Smooth muscle cell (in vitro differentiated cells): ENCODE measurements at regions not wholly inside any gene's neighbourhood (a gene's known extent, or its start where the extent isn't known, plus 50 kb on each side); places are given as distances from the start of the nearest gene placed in this dataset.

Experiments
- DNase-seq: peaks from one replicate; lab custom pipeline; 2025; ENCODE audit not compliant: unreplicated experiment; lab: John Stamatoyannopoulos, UW
- H2AFZ ChIP-seq: fragments of 200-600 bp; sonication (generic); 2 replicates; pipeline ENCODE4 v1.6.0; 2016; ENCODE audit warnings: antibody characterized with exemption, low read depth, mild to moderate bottlenecking
- H3F3A ChIP-seq: fragments of 200-600 bp; sonication (generic); 2 replicates; pipeline ENCODE4 v1.6.0; 2017; ENCODE audit warnings: antibody characterized with exemption, low read depth
- H3K27ac ChIP-seq: fragments of 200-600 bp; sonication (generic); 2 replicates; pipeline ENCODE4 v1.5.1; 2016; ENCODE audit warnings: low read depth, mild to moderate bottlenecking
- H3K27me3 ChIP-seq: fragments of 200-600 bp; sonication (generic); 2 replicates; pipeline ENCODE4 v1.6.1; 2016; ENCODE audit warnings: low read depth, mild to moderate bottlenecking
- H3K36me3 ChIP-seq: fragments of 200-600 bp; sonication (generic); 2 replicates; pipeline ENCODE4 v1.5.1; 2016; ENCODE audit warnings: low read depth
- H3K4me1 ChIP-seq: fragments of 200-600 bp; sonication (generic); 2 replicates; pipeline ENCODE4 v1.5.1; 2016; ENCODE audit warnings: low read depth
- H3K4me2 ChIP-seq: fragments of 200-600 bp; sonication (generic); 2 replicates; pipeline ENCODE4 v1.6.0; 2016; ENCODE audit warnings: mild to moderate bottlenecking
- H3K4me3 ChIP-seq: fragments of 200-600 bp; sonication (generic); 2 replicates; pipeline ENCODE4 v1.5.1; 2016; ENCODE audit warnings: mild to moderate bottlenecking
- H3K79me2 ChIP-seq: fragments of 200-600 bp; sonication (generic); 2 replicates; pipeline ENCODE4 v1.6.0; 2016; ENCODE audit warnings: low read depth, mild to moderate bottlenecking
- H3K9ac ChIP-seq: fragments of 200-600 bp; sonication (generic); 2 replicates; pipeline ENCODE4 v1.6.0; 2016; ENCODE audit warnings: low read depth
- H3K9me3 ChIP-seq: fragments of 200-600 bp; sonication (generic); replicated peaks from 2 replicates; pipeline ENCODE4 v1.5.1; 2016; ENCODE audit warnings: low read depth
- H4K20me1 ChIP-seq: fragments of 200-600 bp; sonication (generic); 2 replicates; pipeline ENCODE4 v1.6.0; 2016; ENCODE audit warnings: low read depth
- WGBS: methylation state at CpG from one replicate; pipeline ENCODE4 v1.1.7; 2016; ENCODE audit warnings: low lambda C conversion rate; 5-methylcytosine and 5-hydroxymethylcytosine counted together
- TF ChIP-seq, protein P1 (sequence below): fragments of 200-600 bp; sonication (generic); IDR thresholded peaks from 2 replicates; pipeline ENCODE4 v1.5.1; 2017; ENCODE audit warnings: borderline replicate concordance, mild to moderate bottlenecking, antibody characterized with exemption; ENCODE audit not compliant: insufficient read depth, poor library complexity, severe bottlenecking

DNA sequence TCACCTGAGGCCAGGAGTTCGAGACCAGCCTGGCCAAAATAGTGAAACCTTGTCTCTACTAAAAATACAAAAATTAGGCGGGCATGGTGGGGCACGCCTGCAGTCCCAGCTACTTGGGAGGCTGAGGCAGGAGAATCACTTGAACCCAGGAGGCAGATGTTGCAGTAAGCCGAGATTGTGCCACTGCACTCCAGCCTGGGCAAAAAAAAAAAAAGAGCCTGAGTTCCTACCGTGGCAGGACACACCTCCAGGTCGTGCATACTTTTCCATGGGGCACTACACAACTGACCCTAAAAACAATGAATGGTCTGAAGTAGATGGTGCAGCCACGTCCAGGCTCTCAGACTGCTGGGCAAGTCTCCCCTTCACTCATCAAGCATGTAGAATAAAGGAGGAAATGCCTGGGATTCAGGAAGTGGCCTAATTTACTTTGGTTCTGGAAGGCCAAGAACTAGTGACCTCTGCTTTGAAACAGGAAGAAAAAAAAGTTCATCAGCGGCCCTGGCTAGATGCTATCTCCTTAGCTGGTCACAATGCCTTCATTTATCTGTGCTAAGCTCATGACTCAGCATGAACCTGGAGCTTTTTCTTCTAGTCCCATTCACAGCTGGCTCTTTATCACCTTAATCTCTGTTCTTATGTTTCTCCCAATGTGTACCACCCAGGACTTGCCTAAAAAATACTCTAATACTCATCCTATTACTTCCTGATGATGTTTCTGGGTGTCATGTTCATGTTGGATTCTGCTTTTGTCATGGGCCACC lies 55.8 kb upstream of the OR6J1 start:
- H3K4me2 ChIP-seq: no peak overlapping the region
- no peaks in the 10 kb centered on the region for H3K4me1 ChIP-seq
- H3F3A ChIP-seq: no peaks in the 10 kb centered on the region
- WGBS: 64% methylated on average over 8 of the region's 8 CpGs
- no peaks in the 10 kb centered on the region for H3K9me3 ChIP-seq
- H2AFZ ChIP-seq: no peak overlapping the region
- H4K20me1 ChIP-seq: no peaks in the 10 kb centered on the region
- TF ChIP-seq, protein P1, sequence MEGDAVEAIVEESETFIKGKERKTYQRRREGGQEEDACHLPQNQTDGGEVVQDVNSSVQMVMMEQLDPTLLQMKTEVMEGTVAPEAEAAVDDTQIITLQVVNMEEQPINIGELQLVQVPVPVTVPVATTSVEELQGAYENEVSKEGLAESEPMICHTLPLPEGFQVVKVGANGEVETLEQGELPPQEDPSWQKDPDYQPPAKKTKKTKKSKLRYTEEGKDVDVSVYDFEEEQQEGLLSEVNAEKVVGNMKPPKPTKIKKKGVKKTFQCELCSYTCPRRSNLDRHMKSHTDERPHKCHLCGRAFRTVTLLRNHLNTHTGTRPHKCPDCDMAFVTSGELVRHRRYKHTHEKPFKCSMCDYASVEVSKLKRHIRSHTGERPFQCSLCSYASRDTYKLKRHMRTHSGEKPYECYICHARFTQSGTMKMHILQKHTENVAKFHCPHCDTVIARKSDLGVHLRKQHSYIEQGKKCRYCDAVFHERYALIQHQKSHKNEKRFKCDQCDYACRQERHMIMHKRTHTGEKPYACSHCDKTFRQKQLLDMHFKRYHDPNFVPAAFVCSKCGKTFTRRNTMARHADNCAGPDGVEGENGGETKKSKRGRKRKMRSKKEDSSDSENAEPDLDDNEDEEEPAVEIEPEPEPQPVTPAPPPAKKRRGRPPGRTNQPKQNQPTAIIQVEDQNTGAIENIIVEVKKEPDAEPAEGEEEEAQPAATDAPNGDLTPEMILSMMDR: no peak
- H3K27ac ChIP-seq: no peak overlapping the region
- no peak for DNase-seq
- H3K36me3 ChIP-seq: no peaks in the 10 kb centered on the region
- no peaks in the 10 kb centered on the region for H3K27me3 ChIP-seq
- H3K9ac ChIP-seq: no peak overlapping the region
- no peaks in the 10 kb centered on the region for H3K79me2 ChIP-seq
- no peak overlapping the region for H3K4me3 ChIP-seq

DNA sequence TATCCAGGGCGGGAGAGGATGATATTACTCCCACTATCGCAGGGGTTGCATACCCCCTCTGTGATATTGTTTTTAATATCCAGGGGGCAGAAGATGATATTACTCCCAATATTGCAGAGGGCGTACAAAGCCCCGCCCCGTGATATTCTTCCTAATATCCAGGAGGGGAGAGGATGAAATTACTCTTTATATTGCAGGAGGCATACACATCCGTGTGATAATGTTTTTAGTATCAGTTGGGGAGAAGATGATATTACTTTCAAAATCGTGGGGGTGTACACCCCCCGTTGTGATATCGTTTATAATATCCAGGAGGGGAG lies 52.9 kb upstream of the OXA1L start:
- no peaks in the 10 kb centered on the region for H3K9me3 ChIP-seq
- peak overlapping the region; percentile 25 for H3K4me3 ChIP-seq
- H3K36me3 ChIP-seq: no peaks in the 10 kb centered on the region
- no peaks in the 10 kb centered on the region for H4K20me1 ChIP-seq
- TF ChIP-seq, protein P1: peak; percentile 2
- no peak for DNase-seq
- no peaks in the 10 kb centered on the region for H3K4me1 ChIP-seq
- no peak overlapping the region for H3K27ac ChIP-seq
- no peaks in the 10 kb centered on the region for H3K79me2 ChIP-seq
- WGBS: 79% methylated on average over 9 of the region's 9 CpGs
- H3F3A ChIP-seq: no peaks in the 10 kb centered on the region
- H3K9ac ChIP-seq: no peak overlapping the region
- H3K4me2 ChIP-seq: peak overlapping the region; percentile 81
- peak overlapping the region; percentile 92 for H2AFZ ChIP-seq
- H3K27me3 ChIP-seq: peaks cover 37% of the 10 kb centered on the region

DNA sequence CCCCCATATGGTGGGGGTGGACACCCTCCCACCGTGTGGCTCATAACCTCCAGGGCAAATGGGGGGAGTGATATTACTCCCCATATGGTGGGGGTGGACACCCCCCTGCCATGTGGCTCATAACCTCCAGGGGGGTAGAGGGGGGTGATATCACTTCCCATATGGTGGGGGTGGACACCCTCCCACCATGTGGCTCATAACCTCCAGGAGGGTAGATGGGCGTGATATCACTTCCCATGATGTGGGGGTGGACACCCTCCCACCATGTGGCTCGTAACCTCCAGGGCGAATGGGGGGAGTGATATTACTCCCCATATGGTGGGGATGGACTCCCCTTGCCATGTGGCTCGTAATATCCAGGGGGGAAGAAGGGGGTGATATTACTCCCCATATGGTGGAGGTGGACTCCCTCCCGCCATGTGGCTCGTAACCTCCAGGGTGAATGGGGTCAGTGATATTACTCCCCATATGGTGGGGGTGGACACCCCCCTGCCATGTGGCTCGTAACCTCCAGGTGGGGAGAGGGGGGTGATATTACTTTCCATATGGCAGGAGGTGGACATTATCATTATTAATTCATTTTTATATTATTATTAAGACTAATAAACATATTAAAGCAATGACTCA lies 51.2 kb upstream of the OXA1L start:
- no peak overlapping the region for H3K4me3 ChIP-seq
- no peak overlapping the region for H3K4me2 ChIP-seq
- H3K27me3 ChIP-seq: peaks cover 19% of the 10 kb centered on the region
- no peaks in the 10 kb centered on the region for H3K4me1 ChIP-seq
- H3K9ac ChIP-seq: no peak overlapping the region
- H4K20me1 ChIP-seq: no peaks in the 10 kb centered on the region
- WGBS: 81% methylated on average over 8 of the region's 8 CpGs
- no peaks in the 10 kb centered on the region for H3K36me3 ChIP-seq
- TF ChIP-seq, protein P1: no peak
- no peaks in the 10 kb centered on the region for H3F3A ChIP-seq
- no peaks in the 10 kb centered on the region for H3K79me2 ChIP-seq
- no peak overlapping the region for H2AFZ ChIP-seq
- H3K9me3 ChIP-seq: no peaks in the 10 kb centered on the region
- no peak overlapping the region for H3K27ac ChIP-seq
- no peak for DNase-seq

DNA sequence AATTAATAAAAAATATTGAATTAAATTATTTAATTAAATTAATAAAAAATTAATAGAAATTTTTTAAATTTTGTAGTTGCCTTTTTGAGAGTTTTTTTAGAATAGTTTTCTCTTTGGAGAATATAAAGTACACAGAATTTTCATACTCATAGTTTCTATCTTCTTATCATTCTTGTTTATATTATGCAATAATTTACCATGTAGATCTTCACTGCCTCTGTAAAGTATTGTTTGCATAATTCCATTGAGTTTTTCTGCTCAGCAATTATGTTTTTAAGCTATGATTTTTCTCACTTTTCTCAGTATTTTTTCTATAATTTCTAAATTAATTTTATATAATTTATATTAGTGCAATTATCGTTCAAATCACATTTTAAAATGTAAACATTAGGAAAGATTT lies 50.6 kb upstream of the OXA1L start:
- H3K27ac ChIP-seq: no peak overlapping the region
- no peaks in the 10 kb centered on the region for H4K20me1 ChIP-seq
- H3K27me3 ChIP-seq: peaks cover 14% of the 10 kb centered on the region
- H2AFZ ChIP-seq: no peak overlapping the region
- no peaks in the 10 kb centered on the region for H3K79me2 ChIP-seq
- H3K36me3 ChIP-seq: no peaks in the 10 kb centered on the region
- H3F3A ChIP-seq: no peaks in the 10 kb centered on the region
- H3K4me1 ChIP-seq: no peaks in the 10 kb centered on the region
- no peak overlapping the region for H3K4me3 ChIP-seq
- TF ChIP-seq, protein P1: no peak
- H3K9ac ChIP-seq: no peak overlapping the region
- H3K4me2 ChIP-seq: no peak overlapping the region
- 91% methylated on average over 1 of the region's 1 CpG for WGBS
- no peaks in the 10 kb centered on the region for H3K9me3 ChIP-seq
- no peak for DNase-seq
